GM12878 (cell line): ENCODE measurements at regions not wholly inside any gene's neighbourhood (a gene's known extent, or its start where the extent isn't known, plus 50 kb on each side); places are given as distances from the start of the nearest gene placed in this dataset.

Source experiments
- ATAC-seq: fragments of 200-7000 bp; cut with Tn5 transposase; 3 replicates; pipeline ENCODE4 v1.9.1; 2020; ENCODE audit warnings: mild to moderate bottlenecking, moderate library complexity
- BruUV-seq: library from RNA; stranded (reverse); fragments of 400-500 nt; replicated peaks from 2 replicates; lab custom pipeline; 2021; lab: Mats Ljungman, UMichigan
- CTCF ChIA-PET: fragments of 300-600 bp; sonication (Branson Sonifier 250); formaldehyde crosslinking; extraction: SDS; loops from one replicate; lab custom pipeline; 2021; ENCODE audit warnings: inconsistent platforms; lab: Yijun Ruan, JAX
- POLR2A ChIA-PET: fragments of 350-600 bp; formaldehyde crosslinking; extraction: SDS; loops from one replicate; lab custom pipeline; 2021; ENCODE audit warnings: inconsistent platforms; lab: Charles Lee
- RAD21 ChIA-PET: fragments of 300-600 bp; sonication (Branson Sonifier 250); formaldehyde crosslinking; loops from one replicate; lab custom pipeline; 2023; ENCODE audit warnings: antibody characterized with exemption; ENCODE audit not compliant: unreplicated experiment; lab: Charles Lee
- SMC1A ChIA-PET: fragments of 300-600 bp; sonication (Branson Sonifier 250); formaldehyde crosslinking; loops from one replicate; lab custom pipeline; 2023; ENCODE audit not compliant: unreplicated experiment, uncharacterized antibody; lab: Charles Lee
- DNase-seq: peaks from one replicate; pipeline ENCODE4 v3.0.0-alpha.2; 2011; ENCODE audit warnings: low read depth, low spot score
- FAIRE-seq: peaks from 3 replicates; lab custom pipeline; 2011; peaks lifted over from hg19 to GRCh38; lab: Jason Lieb, UNC
- H2AFZ ChIP-seq: 2 replicates; pipeline ENCODE4 v1.6.0; 2011; ENCODE audit warnings: low read depth, low read length, control low read depth; ENCODE audit not compliant: control insufficient read depth
- H3K27ac ChIP-seq: 2 replicates; pipeline ENCODE4 v1.5.1; 2011; ENCODE audit warnings: control low read depth; ENCODE audit not compliant: control insufficient read depth, insufficient read depth
- H3K27me3 ChIP-seq, 2 experiments: replicated peaks in 1 of 2; 2 replicates each; pipeline versions ENCODE4 v1.6.0 to v1.6.1; 2011; ENCODE audit warnings: low read length in 1 of 2; ENCODE audit not compliant: control insufficient read depth in 2 of 2, insufficient read depth in 2 of 2
- H3K36me3 ChIP-seq, 2 experiments: 2 replicates each; pipeline ENCODE4 v1.5.1; 2011; ENCODE audit warnings: low read length in 1 of 2; ENCODE audit not compliant: control insufficient read depth in 2 of 2, insufficient read depth in 2 of 2
- H3K4me1 ChIP-seq: 2 replicates; pipeline ENCODE4 v1.6.1; 2011; ENCODE audit warnings: mild to moderate bottlenecking, low read length, moderate library complexity, mixed read lengths; ENCODE audit not compliant: control insufficient read depth, insufficient read depth
- H3K4me2 ChIP-seq: 2 replicates; pipeline ENCODE4 v1.6.0; 2011; ENCODE audit warnings: control low read depth; ENCODE audit not compliant: control insufficient read depth, insufficient read depth
- H3K4me3 ChIP-seq: fragments of 200-600 bp; sonication (generic); 2 replicates; pipeline ENCODE4 v1.5.1; 2016
- H3K79me2 ChIP-seq: 2 replicates; pipeline ENCODE4 v1.6.0; 2011; ENCODE audit warnings: low read length; ENCODE audit not compliant: control insufficient read depth, insufficient read depth
- H3K9ac ChIP-seq: 2 replicates; pipeline ENCODE4 v1.8.0; 2011; ENCODE audit warnings: low read length, control low read depth, mixed read lengths; ENCODE audit not compliant: control insufficient read depth, insufficient read depth
- H3K9me3 ChIP-seq: replicated peaks from 3 replicates; pipeline ENCODE4 v1.5.1; 2011; ENCODE audit warnings: mild to moderate bottlenecking, low read length; ENCODE audit not compliant: control insufficient read depth, insufficient read depth
- H4K20me1 ChIP-seq: 2 replicates; pipeline ENCODE4 v1.6.0; 2011; ENCODE audit not compliant: control insufficient read depth, insufficient read depth
- E2F8 ChIP-seq: fragments of 450-650 bp; IDR thresholded peaks from 2 replicates; pipeline ENCODE4 v1.6.1; 2018; ENCODE audit warnings: mild to moderate bottlenecking, low read depth, moderate library complexity; ENCODE audit not compliant: partially characterized antibody
- IRF3 ChIP-seq: fragments of 450-650 bp; IDR thresholded peaks from 2 replicates; pipeline ENCODE4 v1.6.1; 2014; ENCODE audit warnings: mild to moderate bottlenecking
- RAD51 ChIP-seq: fragments of 450-650 bp; IDR thresholded peaks from 2 replicates; pipeline ENCODE4 v1.6.1; 2016; ENCODE audit warnings: moderate library complexity, mild to moderate bottlenecking, inconsistent platforms
- SREBF2 ChIP-seq: IDR thresholded peaks from 2 replicates; pipeline ENCODE4 v1.6.1; 2012; ENCODE audit warnings: mild to moderate bottlenecking, low read length
- ZBTB4 ChIP-seq: fragments of 450-650 bp; formaldehyde crosslinking; IDR thresholded peaks from 2 replicates; pipeline ENCODE4 v1.4.0; 2022; ENCODE audit warnings: mild to moderate bottlenecking, moderate library complexity
- ZNF207 ChIP-seq: fragments of 450-650 bp; IDR thresholded peaks from 2 replicates; pipeline ENCODE4 v1.6.1; 2014; ENCODE audit warnings: antibody characterized with exemption, mild to moderate bottlenecking, borderline replicate concordance
- WGBS: methylation state at CpG from one replicate; pipeline ENCODE4 v1.1.6; 2016; ENCODE audit warnings: low lambda C conversion rate; ENCODE audit not compliant: insufficient replicate concordance, insufficient coverage; ENCODE audit errors: missing lambda C conversion rate; 5-methylcytosine and 5-hydroxymethylcytosine counted together
- in situ Hi-C: fragments of 300-500 bp; cut with MboI; formaldehyde crosslinking; loops from 9 replicates; pipeline ENCODE4 v1.14.3; 2018; ENCODE audit warnings: mixed read lengths
- intact Hi-C: fragments of 100-400 bp; cut with micrococcal nuclease; formaldehyde crosslinking; loops from one replicate; pipeline ENCODE4 v1.14.2; 2022; ENCODE audit not compliant: unreplicated experiment

GRCh38 chr17:72176951-72177660 is 56.3 kb downstream of the SOX9 start:
- in situ Hi-C loops, result no loop called here
- no peak for FAIRE-seq
- H4K20me1 ChIP-seq, result no peaks in the 10 kb centered on the region
- no peak overlapping the region for H3K4me3 ChIP-seq
- no peak overlapping the region for H3K27ac ChIP-seq
- no peaks in the 10 kb centered on the region for H3K4me1 ChIP-seq
- POLR2A ChIA-PET, result no interaction called here
- no peaks in the 10 kb centered on the region for H3K9me3 ChIP-seq
- H3K4me2 ChIP-seq, result no peak overlapping the region
- RAD21 ChIA-PET, result no interaction called here
- intact Hi-C loops, result no loop called here
- CTCF ChIA-PET, result no interaction called here
- SMC1A ChIA-PET, result interaction anchor here (1.1 kb wide), 1 partner anchor 107 kb away, joined by 3 read pairs; no protein-coding TSS in a partner anchor
- BruUV-seq, result no TSS peak
- 29% methylated on average over 7 of the region's 8 CpGs for WGBS
- H3K27me3 ChIP-seq, result no peaks in the 10 kb centered on the region; a peak in 2 of 4 replicates
- no peaks in the 10 kb centered on the region for H3K36me3 ChIP-seq
- no peak for DNase-seq
- H2AFZ ChIP-seq, result no peak overlapping the region
- no peak overlapping the region for H3K9ac ChIP-seq
- ATAC-seq, result no peak
- TF ChIP-seq ZBTB4 (CRISPR knock-in tag) (no peak), ZNF207 (no peak), RAD51 (no peak), E2F8 (no peak), SREBF2 (no peak), IRF3 (no peak)
- H3K79me2 ChIP-seq, result no peaks in the 10 kb centered on the region
